ENCODE measurements at regions not wholly inside any gene's neighbourhood (a gene's known extent, or its start where the extent isn't known, plus 50 kb on each side); places are given as distances from the start of the nearest gene placed in this dataset.

DNA sequence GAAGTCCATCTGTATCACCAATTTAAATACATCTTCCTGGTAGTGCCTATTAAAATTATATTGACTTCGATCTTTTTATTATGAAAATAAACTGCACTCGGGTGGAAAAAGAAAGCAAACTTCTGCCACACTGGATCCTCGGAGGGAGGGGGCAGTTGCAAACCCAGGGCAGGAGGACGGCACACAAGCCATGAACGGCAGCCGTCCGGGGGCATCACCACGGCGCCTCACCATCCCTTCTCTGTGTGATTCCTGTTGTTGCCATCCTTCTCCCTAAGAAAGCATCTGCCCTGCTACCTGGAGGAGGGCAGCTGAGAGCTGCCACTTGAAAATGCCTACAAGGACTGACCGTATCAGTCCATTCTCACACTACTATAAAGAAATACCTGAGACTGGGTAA is 53.9 kb upstream of the ENPP7 start:
- no peak overlapping the region for H2AFZ ChIP-seq (ENCODE audit: low read length)
- no peaks in the 10 kb centered on the region for H3K36me3 ChIP-seq (replicated peaks in 1 of 2; ENCODE audit: control insufficient read depth in 1 of 2, insufficient read depth in 2 of 2, low read length in 2 of 2)
- H3K9ac ChIP-seq (ENCODE audit: insufficient read depth, low read depth, low read length), result no peak overlapping the region
- WGBS (ENCODE audit: low lambda C conversion rate), result 4% methylated on average over 10 of the region's 10 CpGs
- H3K79me2 ChIP-seq (ENCODE audit: insufficient read depth, low read length), result no peaks in the 10 kb centered on the region
- no TSS peak for BruUV-seq (replicated peaks)
- no peak for FAIRE-seq
- ChIA-PET CTCF (ENCODE audit: low intra/inter-chr PET ratio, low total read pairs) (no interaction called here), POLR2A (no interaction called here)
- ATAC-seq, result no peak
- no peak for DNase-seq (ENCODE audit: low spot score)
- no peak overlapping the region for H3K4me3 ChIP-seq (replicated peaks in 1 of 3; ENCODE audit: insufficient read depth in 1 of 3, low read depth in 2 of 3, low read length in 3 of 3)
- H3K4me2 ChIP-seq (ENCODE audit: low read depth, low read length), result no peak overlapping the region
- H3K9me3 ChIP-seq (ENCODE audit: low read length), result peaks cover 12% of the 10 kb centered on the region
- peaks cover 23 to 67% of the 10 kb centered on the region in 2 experiments; a peak in 4 of 5 replicates for H3K27me3 ChIP-seq (ENCODE audit: control insufficient read depth in 1 of 2, insufficient read depth in 2 of 2, low read length in 2 of 2)
- no peaks in the 10 kb centered on the region for H3K4me1 ChIP-seq (ENCODE audit: insufficient read depth, low read length)
- H4K20me1 ChIP-seq (ENCODE audit: insufficient read depth, low read length), result peaks cover 4% of the 10 kb centered on the region; the same call in 1 of the 2 replicates
- no peak overlapping the region for H3K27ac ChIP-seq (ENCODE audit: extremely low read length, insufficient read depth, low read length)
- in situ Hi-C loops (cut with HindIII; ENCODE audit: extremely low pct_ligation_motif_present, low pct_unique_long_range_greater_than_20kb) (no loop called here), intact Hi-C loops (cut with micrococcal nuclease; ENCODE audit: unreplicated experiment) (no loop called here)
- TF ChIP-seq REL (CRISPR knock-in tag; conservative IDR thresholded peaks at IDR 0.05) (no peak), HNRNPUL1 (IDR thresholded peaks at IDR 0.05; ENCODE audit: low read depth, low read length) (no peak), ZGPAT (CRISPR knock-in tag; IDR thresholded peaks at IDR 0.05) (no peak), DMAP1 (CRISPR knock-in tag; IDR thresholded peaks at IDR 0.05) (no peak), MZF1 (CRISPR knock-in tag; IDR thresholded peaks at IDR 0.05; ENCODE audit: borderline replicate concordance) (no peak), ZNF563 (CRISPR knock-in tag; IDR thresholded peaks at IDR 0.05) (no peak), SMC3 (IDR thresholded peaks at IDR 0.05; ENCODE audit: low read length) (no peak), FIP1L1 (IDR thresholded peaks at IDR 0.05; ENCODE audit: borderline replicate concordance, insufficient read depth, low read depth, low read length) (no peak), MEIS2 (CRISPR knock-in tag; IDR thresholded peaks at IDR 0.05) (no peak), SP5 (CRISPR knock-in tag; IDR thresholded peaks at IDR 0.05; ENCODE audit: borderline replicate concordance, low read depth) (no peak), TCF12 (IDR thresholded peaks at IDR 0.05) (no peak), TCF12 (CRISPR knock-in tag; IDR thresholded peaks at IDR 0.05) (no peak), ZNF788 (CRISPR knock-in tag; IDR thresholded peaks at IDR 0.05; ENCODE audit: borderline replicate concordance) (no peak), SRF (IDR thresholded peaks at IDR 0.05; ENCODE audit: low read depth, low read length) (no peak), ZNF7 (CRISPR knock-in tag; IDR thresholded peaks at IDR 0.05) (no peak)
- TF ChIP-seq, protein P1, sequence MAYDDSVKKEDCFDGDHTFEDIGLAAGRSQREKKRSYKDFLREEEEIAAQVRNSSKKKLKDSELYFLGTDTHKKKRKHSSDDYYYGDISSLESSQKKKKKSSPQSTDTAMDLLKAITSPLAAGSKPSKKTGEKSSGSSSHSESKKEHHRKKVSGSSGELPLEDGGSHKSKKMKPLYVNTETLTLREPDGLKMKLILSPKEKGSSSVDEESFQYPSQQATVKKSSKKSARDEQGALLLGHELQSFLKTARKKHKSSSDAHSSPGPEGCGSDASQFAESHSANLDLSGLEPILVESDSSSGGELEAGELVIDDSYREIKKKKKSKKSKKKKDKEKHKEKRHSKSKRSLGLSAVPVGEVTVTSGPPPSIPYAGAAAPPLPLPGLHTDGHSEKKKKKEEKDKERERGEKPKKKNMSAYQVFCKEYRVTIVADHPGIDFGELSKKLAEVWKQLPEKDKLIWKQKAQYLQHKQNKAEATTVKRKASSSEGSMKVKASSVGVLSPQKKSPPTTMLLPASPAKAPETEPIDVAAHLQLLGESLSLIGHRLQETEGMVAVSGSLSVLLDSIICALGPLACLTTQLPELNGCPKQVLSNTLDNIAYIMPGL (CRISPR knock-in tag; IDR thresholded peaks at IDR 0.05; ENCODE audit: borderline replicate concordance in 1 of 2, low read depth in 1 of 2), result no peak
- TF ChIP-seq, protein P2, sequence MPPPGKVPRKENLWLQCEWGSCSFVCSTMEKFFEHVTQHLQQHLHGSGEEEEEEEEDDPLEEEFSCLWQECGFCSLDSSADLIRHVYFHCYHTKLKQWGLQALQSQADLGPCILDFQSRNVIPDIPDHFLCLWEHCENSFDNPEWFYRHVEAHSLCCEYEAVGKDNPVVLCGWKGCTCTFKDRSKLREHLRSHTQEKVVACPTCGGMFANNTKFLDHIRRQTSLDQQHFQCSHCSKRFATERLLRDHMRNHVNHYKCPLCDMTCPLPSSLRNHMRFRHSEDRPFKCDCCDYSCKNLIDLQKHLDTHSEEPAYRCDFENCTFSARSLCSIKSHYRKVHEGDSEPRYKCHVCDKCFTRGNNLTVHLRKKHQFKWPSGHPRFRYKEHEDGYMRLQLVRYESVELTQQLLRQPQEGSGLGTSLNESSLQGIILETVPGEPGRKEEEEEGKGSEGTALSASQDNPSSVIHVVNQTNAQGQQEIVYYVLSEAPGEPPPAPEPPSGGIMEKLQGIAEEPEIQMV (CRISPR knock-in tag; IDR thresholded peaks at IDR 0.05; ENCODE audit: low read depth), result no peak
- TF ChIP-seq, protein P3, sequence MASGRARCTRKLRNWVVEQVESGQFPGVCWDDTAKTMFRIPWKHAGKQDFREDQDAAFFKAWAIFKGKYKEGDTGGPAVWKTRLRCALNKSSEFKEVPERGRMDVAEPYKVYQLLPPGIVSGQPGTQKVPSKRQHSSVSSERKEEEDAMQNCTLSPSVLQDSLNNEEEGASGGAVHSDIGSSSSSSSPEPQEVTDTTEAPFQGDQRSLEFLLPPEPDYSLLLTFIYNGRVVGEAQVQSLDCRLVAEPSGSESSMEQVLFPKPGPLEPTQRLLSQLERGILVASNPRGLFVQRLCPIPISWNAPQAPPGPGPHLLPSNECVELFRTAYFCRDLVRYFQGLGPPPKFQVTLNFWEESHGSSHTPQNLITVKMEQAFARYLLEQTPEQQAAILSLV (CRISPR knock-in tag; IDR thresholded peaks at IDR 0.05; ENCODE audit: borderline replicate concordance), result no peak
- TF ChIP-seq, protein P4, sequence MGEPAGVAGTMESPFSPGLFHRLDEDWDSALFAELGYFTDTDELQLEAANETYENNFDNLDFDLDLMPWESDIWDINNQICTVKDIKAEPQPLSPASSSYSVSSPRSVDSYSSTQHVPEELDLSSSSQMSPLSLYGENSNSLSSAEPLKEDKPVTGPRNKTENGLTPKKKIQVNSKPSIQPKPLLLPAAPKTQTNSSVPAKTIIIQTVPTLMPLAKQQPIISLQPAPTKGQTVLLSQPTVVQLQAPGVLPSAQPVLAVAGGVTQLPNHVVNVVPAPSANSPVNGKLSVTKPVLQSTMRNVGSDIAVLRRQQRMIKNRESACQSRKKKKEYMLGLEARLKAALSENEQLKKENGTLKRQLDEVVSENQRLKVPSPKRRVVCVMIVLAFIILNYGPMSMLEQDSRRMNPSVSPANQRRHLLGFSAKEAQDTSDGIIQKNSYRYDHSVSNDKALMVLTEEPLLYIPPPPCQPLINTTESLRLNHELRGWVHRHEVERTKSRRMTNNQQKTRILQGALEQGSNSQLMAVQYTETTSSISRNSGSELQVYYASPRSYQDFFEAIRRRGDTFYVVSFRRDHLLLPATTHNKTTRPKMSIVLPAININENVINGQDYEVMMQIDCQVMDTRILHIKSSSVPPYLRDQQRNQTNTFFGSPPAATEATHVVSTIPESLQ (CRISPR knock-in tag; conservative IDR thresholded peaks at IDR 0.05), result no peak
